Activated CD8-positive, alpha-beta T cell treated with anti-CD3 and anti-CD28 coated beads for 36 hours (primary cell): ENCODE measurements at regions not wholly inside any gene's neighbourhood (a gene's known extent, or its start where the extent isn't known, plus 50 kb on each side); places are given as distances from the start of the nearest gene placed in this dataset.

Experiments used
- ATAC-seq: fragments of 200-7000 bp; cut with Tn5 transposase; one replicate; pipeline ENCODE4 v1.10.0; 2021; ENCODE audit warnings: mild to moderate bottlenecking, moderate library complexity
- CTCF ChIA-PET: fragments of 350-600 bp; sonication (Branson Sonifier 250); formaldehyde crosslinking; loops from one replicate; lab custom pipeline; 2021; ENCODE audit warnings: antibody characterized with exemption; lab: Charles Lee
- POLR2A ChIA-PET: fragments of 350-600 bp; sonication (Branson Sonifier 250); formaldehyde crosslinking; loops from one replicate; lab custom pipeline; 2021; ENCODE audit warnings: antibody characterized with exemption; lab: Charles Lee
- DNase-seq: peaks from one replicate; pipeline ENCODE4 v3.0.0-alpha.2; 2020
- H3K27ac Mint-ChIP-seq: one replicate; pipeline ENCODE4 v1.8.0; 2021; ENCODE audit warnings: mild to moderate bottlenecking, mixed read lengths
- H3K27me3 Mint-ChIP-seq: one replicate; pipeline ENCODE4 v1.8.0; 2021; ENCODE audit warnings: mixed read lengths
- H3K36me3 Mint-ChIP-seq: one replicate; pipeline ENCODE4 v1.8.0; 2021; ENCODE audit warnings: low read depth, mixed read lengths
- H3K4me1 Mint-ChIP-seq: one replicate; pipeline ENCODE4 v1.8.0; 2021; ENCODE audit warnings: low read depth, mixed read lengths
- H3K4me3 Mint-ChIP-seq: one replicate; pipeline ENCODE4 v1.8.0; 2021; ENCODE audit warnings: mild to moderate bottlenecking, moderate library complexity, mixed read lengths
- H3K9me3 Mint-ChIP-seq: one replicate; pipeline ENCODE4 v1.8.0; 2021; ENCODE audit warnings: mixed read lengths
- intact Hi-C: fragments of 100-400 bp; cut with micrococcal nuclease; formaldehyde crosslinking; loops from one replicate; pipeline ENCODE4 v1.10.0; 2022
- TF ChIP-seq, protein P1 (sequence below): fragments of 200-600 bp; IDR thresholded peaks from one replicate; pipeline ENCODE4 v1.8.0; 2022; ENCODE audit warnings: antibody characterized with exemption, mild to moderate bottlenecking

- POLR2A ChIA-PET = no interaction called here
- Mint-ChIP-seq H3K4me1 (no peaks in the 10 kb centered on the region), H3K4me3 (no peak overlapping the region), H3K27ac (no peak overlapping the region), H3K27me3 (peaks cover 11% of the 10 kb centered on the region), H3K9me3 (peaks cover 3% of the 10 kb centered on the region), H3K36me3 (no peaks in the 10 kb centered on the region)
- intact Hi-C loops = no loop called here
- ATAC-seq = no peak
- CTCF ChIA-PET = interaction anchor here (0.8 kb wide), 1 partner anchor 13 kb away, joined by 3 read pairs; no protein-coding TSS in a partner anchor
- no peak for DNase-seq
- TF ChIP-seq, protein P1, sequence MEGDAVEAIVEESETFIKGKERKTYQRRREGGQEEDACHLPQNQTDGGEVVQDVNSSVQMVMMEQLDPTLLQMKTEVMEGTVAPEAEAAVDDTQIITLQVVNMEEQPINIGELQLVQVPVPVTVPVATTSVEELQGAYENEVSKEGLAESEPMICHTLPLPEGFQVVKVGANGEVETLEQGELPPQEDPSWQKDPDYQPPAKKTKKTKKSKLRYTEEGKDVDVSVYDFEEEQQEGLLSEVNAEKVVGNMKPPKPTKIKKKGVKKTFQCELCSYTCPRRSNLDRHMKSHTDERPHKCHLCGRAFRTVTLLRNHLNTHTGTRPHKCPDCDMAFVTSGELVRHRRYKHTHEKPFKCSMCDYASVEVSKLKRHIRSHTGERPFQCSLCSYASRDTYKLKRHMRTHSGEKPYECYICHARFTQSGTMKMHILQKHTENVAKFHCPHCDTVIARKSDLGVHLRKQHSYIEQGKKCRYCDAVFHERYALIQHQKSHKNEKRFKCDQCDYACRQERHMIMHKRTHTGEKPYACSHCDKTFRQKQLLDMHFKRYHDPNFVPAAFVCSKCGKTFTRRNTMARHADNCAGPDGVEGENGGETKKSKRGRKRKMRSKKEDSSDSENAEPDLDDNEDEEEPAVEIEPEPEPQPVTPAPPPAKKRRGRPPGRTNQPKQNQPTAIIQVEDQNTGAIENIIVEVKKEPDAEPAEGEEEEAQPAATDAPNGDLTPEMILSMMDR = no peak
Measured at GRCh38 chr2:118509319-118510004, 338.0 kb downstream of the EN1 start.

DNA sequence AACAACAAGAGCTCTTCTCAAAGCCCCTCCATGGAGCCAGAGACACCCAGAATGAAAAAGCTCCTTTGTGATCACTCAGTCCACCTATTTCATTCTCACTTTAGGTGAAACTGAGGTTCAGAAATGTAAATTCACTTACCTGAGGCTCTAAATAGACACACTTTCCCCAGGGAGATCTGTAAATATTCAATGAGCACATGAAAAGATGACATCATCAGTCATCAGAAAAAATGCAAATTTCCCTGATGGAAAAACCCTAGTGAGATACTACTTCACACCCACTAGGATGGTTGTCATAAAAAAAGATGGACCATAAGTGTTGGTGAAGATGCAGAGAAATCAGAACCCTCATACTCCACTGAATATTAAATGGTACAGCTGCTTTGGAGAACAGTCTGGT is 339.2 kb downstream of the EN1 start:
- Mint-ChIP-seq H3K9me3 (no peaks in the 10 kb centered on the region), H3K4me1 (no peaks in the 10 kb centered on the region), H3K4me3 (no peak overlapping the region), H3K36me3 (no peaks in the 10 kb centered on the region), H3K27me3 (peaks cover 11% of the 10 kb centered on the region), H3K27ac (no peak overlapping the region)
- intact Hi-C loops = no loop called here
- ChIA-PET CTCF (interaction anchor here (0.8 kb wide), 1 partner anchor 12 kb away, joined by 3 read pairs; no protein-coding TSS in a partner anchor), POLR2A (no interaction called here)
- TF ChIP-seq, protein P1 = no peak
- ATAC-seq (no peak), DNase-seq (no peak)

- Mint-ChIP-seq H3K4me3 (no peak overlapping the region), H3K27ac (no peak overlapping the region), H3K36me3 (no peaks in the 10 kb centered on the region), H3K27me3 (peaks cover 11% of the 10 kb centered on the region), H3K9me3 (no peaks in the 10 kb centered on the region), H3K4me1 (no peaks in the 10 kb centered on the region)
- intact Hi-C loops = no loop called here
- ChIA-PET POLR2A (no interaction called here), CTCF (no interaction called here)
- DNase-seq = no peak
- TF ChIP-seq, protein P1 = no peak
- no peak for ATAC-seq
Measured at GRCh38 chr2:118505436-118505835, 342.0 kb downstream of the EN1 start.

- CTCF ChIA-PET = no interaction called here
- no peaks in the 10 kb centered on the region for H3K4me1 Mint-ChIP-seq
- intact Hi-C loops = no loop called here
- no peak for DNase-seq
- no peak for ATAC-seq
- TF ChIP-seq, protein P1 = no peak
- no peak overlapping the region for H3K27ac Mint-ChIP-seq
- peaks cover 14% of the 10 kb centered on the region for H3K27me3 Mint-ChIP-seq
- H3K4me3 Mint-ChIP-seq = no peak overlapping the region
- POLR2A ChIA-PET = no interaction called here
- no peaks in the 10 kb centered on the region for H3K9me3 Mint-ChIP-seq
- no peaks in the 10 kb centered on the region for H3K36me3 Mint-ChIP-seq
Measured at GRCh38 chr2:118502106-118502505, 345.3 kb downstream of the EN1 start.

- Mint-ChIP-seq H3K27ac (no peak overlapping the region), H3K27me3 (peaks cover 4% of the 10 kb centered on the region), H3K9me3 (no peaks in the 10 kb centered on the region), H3K4me3 (no peak overlapping the region), H3K36me3 (no peaks in the 10 kb centered on the region), H3K4me1 (no peaks in the 10 kb centered on the region)
- ChIA-PET POLR2A (no interaction called here), CTCF (no interaction called here)
- TF ChIP-seq, protein P1 = no peak
- DNase-seq (no peak), ATAC-seq (no peak)
- intact Hi-C loops = no loop called here
Measured at GRCh38 chr2:118498943-118499342, 348.5 kb downstream of the EN1 start.
